HepG2 (cell line): ENCODE measurements at regions not wholly inside any gene's neighbourhood (a gene's known extent, or its start where the extent isn't known, plus 50 kb on each side); places are given as distances from the start of the nearest gene placed in this dataset.

Experiments
- AGO2 ChIP-seq: fragments of 200-400 bp; formaldehyde crosslinking; optimal IDR thresholded peaks from 2 replicates; pipeline ENCODE3; 2017; ENCODE audit warnings: mild to moderate bottlenecking, low read depth, low read length, moderate library complexity
- ETV5 ChIP-seq: IDR thresholded peaks from 2 replicates; pipeline ENCODE4 v1.6.1; 2018; ENCODE audit warnings: missing biosample characterization, missing genetic modification reagents, inconsistent platforms, borderline replicate concordance
- RFX3 ChIP-seq: IDR thresholded peaks from 2 replicates; pipeline ENCODE4 v1.6.1; 2016; ENCODE audit warnings: missing biosample characterization, missing genetic modification reagents
- SMAD1 ChIP-seq: sonication (generic); formaldehyde crosslinking; IDR thresholded peaks from 2 replicates; pipeline ENCODE4 v1.4.0; 2020; ENCODE audit warnings: missing genetic modification reagents, low read depth, mild to moderate bottlenecking, borderline replicate concordance
- ZBTB40 ChIP-seq, 2 experiments: fragments of 450-650 bp in 1 of 2; sonication (generic) in 1 of 2; formaldehyde crosslinking in 1 of 2; IDR thresholded peaks; 2 replicates each; pipeline versions ENCODE4 v1.6.1 to v1.8.0; 2016 to 2022; ENCODE audit warnings: antibody characterized with exemption in 1 of 2, mild to moderate bottlenecking in 1 of 2, missing genetic modification reagents in 1 of 2

GRCh38 chr7:3105856-3106255 lies 62.2 kb upstream of the CARD11 start (continued):
- TF ChIP-seq ZBTB40 (IDR thresholded peaks at IDR 0.05) (no peak), ZBTB40 (CRISPR knock-in tag; IDR thresholded peaks at IDR 0.05) (no peak), SMAD1 (CRISPR knock-in tag) (no peak), ETV5 (CRISPR knock-in tag) (no peak), AGO2 (no peak), RFX3 (CRISPR knock-in tag) (no peak)
